ENCODE measurements at regions not wholly inside any gene's neighbourhood (a gene's known extent, or its start where the extent isn't known, plus 50 kb on each side); places are given as distances from the start of the nearest gene placed in this dataset.

DNA sequence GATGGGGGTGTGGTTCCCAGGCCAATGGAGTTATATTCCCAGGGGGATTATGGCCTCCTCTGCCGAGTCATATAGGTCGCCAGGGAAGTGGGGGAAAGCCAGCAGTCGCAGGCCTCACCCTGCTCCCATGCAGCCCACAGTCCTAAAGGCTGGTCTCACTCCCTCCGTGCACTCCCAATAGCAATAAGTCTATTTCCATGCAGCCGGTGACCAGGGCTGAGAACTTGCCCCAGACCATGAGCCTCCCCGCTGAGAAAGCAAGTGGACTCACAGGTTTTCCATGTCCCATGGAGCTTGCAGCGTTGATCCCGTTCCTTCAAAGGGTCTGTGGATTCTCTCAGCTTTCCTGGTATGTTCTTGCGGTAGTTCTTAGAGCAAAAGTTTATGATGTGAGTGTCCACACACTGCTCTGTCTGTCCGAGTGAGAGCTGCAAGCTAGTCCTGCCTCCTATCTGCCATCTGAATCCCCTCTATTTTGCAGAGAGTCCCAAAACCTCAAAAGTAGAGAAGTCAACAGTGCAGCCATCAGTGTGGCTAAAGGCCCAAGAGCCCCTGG lies 81.7 kb upstream of the TMPRSS2 start:
- peaks cover 14% of the 10 kb centered on the region; the same call in 1 of the 2 replicates for H3K27me3 ChIP-seq (ENCODE audit: insufficient read depth, low read length)
- peaks cover 16% of the 10 kb centered on the region; the same call in 1 of the 2 replicates for H3K4me1 ChIP-seq (ENCODE audit: insufficient read depth, low read length)
- H3K9me3 ChIP-seq (ENCODE audit: insufficient read depth, low read depth, low read length), result no peaks in the 10 kb centered on the region
- no peak overlapping the region for H3K9ac ChIP-seq (ENCODE audit: low read depth, low read length)
- H3K36me3 ChIP-seq (ENCODE audit: insufficient read depth, low read depth, low read length), result no peaks in the 10 kb centered on the region
- no peak overlapping the region for H3K27ac ChIP-seq (ENCODE audit: low read length)
- H3K4me3 ChIP-seq (ENCODE audit: low read length), result no peak overlapping the region

DNA sequence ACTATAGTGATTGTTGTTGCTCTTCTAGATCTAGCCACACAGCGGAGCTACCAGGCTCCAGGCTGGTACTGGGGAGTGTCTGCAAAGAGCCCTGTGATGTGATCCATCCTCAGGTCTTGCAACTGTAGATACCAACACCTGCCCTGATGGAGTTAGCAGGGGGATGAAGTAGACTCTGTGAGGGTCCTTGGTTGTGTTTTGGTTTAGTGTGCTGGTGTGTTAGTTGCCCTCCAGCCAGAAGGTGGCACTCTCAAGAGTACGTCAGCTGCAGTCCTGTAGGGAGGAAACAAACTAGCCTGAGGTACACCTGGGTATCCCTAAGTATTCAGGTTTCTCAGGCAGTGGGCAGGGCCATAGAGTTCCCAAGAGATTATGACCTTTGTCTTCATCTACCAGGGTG lies 81.2 kb upstream of the TMPRSS2 start:
- peaks cover 14% of the 10 kb centered on the region; the same call in 1 of the 2 replicates for H3K27me3 ChIP-seq (ENCODE audit: insufficient read depth, low read length)
- no peaks in the 10 kb centered on the region for H3K9me3 ChIP-seq (ENCODE audit: insufficient read depth, low read depth, low read length)
- peaks cover 10% of the 10 kb centered on the region; the same call in 1 of the 2 replicates for H3K4me1 ChIP-seq (ENCODE audit: insufficient read depth, low read length)
- no peak overlapping the region for H3K27ac ChIP-seq (ENCODE audit: low read length)
- no peaks in the 10 kb centered on the region for H3K36me3 ChIP-seq (ENCODE audit: insufficient read depth, low read depth, low read length)
- H3K9ac ChIP-seq (ENCODE audit: low read depth, low read length), result no peak overlapping the region
- no peak overlapping the region for H3K4me3 ChIP-seq (ENCODE audit: low read length)

DNA sequence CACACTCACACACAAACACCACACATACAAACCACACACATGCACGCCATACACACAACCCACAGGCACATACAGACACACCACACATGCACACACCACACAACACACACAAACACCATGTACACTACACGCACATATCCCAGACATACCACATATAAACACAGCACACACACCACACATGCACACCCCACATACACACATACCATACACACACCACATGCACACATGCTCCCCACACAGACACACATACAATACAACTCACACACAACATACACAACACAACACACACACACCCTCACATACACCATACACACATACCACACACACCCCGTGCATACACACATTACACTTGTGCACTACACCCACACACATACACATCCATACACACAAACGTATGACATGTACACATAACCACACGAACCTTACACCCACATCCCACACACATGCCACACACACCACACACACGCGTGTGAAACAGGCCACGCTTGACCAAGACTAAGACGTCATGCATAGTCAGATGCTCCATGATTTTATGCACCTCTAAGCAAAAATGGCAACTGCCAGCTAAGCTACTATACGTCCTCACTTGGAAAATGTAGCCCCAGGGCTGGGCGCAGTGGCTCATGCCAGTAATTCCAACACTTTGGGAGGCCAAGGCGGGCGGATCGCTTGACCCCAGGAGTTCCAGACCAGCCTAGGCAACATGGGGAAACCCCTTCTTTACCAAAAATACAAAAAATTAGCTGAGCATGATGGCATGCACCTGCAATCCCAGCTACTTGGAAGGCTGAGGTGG lies 77.4 kb upstream of the TMPRSS2 start:
- Histone ChIP-seq H3K4me3 (ENCODE audit: low read length) (no peak overlapping the region), H3K4me1 (ENCODE audit: insufficient read depth, low read length) (no peaks in the 10 kb centered on the region), H3K9ac (ENCODE audit: low read depth, low read length) (no peak overlapping the region), H3K27me3 (ENCODE audit: insufficient read depth, low read length) (no peaks in the 10 kb centered on the region), H3K9me3 (ENCODE audit: insufficient read depth, low read depth, low read length) (no peaks in the 10 kb centered on the region), H3K27ac (ENCODE audit: low read length) (no peak overlapping the region), H3K36me3 (ENCODE audit: insufficient read depth, low read depth, low read length) (no peaks in the 10 kb centered on the region)

DNA sequence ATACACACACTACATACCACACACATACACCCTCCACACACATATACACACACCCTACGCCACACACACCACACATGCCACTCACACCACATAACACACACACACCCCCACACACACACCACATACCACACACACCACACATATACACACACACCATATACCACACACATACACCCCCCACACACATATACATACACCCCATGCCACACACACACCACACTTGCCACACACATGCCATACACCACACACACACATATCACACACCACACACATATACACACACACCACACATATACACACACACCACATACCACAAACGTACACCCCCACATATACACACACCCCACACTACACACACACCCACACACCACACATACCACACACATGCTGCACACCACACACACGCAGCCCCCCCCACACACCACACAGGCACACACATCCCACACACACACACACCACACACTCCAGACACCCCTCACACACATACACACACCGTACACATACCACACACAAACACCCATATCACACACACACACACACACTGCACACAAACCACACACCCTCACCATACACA lies 76.7 kb upstream of the TMPRSS2 start:
- Histone ChIP-seq H3K27me3 (ENCODE audit: insufficient read depth, low read length) (no peaks in the 10 kb centered on the region), H3K4me3 (ENCODE audit: low read length) (no peak overlapping the region), H3K4me1 (ENCODE audit: insufficient read depth, low read length) (no peaks in the 10 kb centered on the region), H3K27ac (ENCODE audit: low read length) (no peak overlapping the region), H3K9me3 (ENCODE audit: insufficient read depth, low read depth, low read length) (no peaks in the 10 kb centered on the region), H3K36me3 (ENCODE audit: insufficient read depth, low read depth, low read length) (no peaks in the 10 kb centered on the region), H3K9ac (ENCODE audit: low read depth, low read length) (no peak overlapping the region)

DNA sequence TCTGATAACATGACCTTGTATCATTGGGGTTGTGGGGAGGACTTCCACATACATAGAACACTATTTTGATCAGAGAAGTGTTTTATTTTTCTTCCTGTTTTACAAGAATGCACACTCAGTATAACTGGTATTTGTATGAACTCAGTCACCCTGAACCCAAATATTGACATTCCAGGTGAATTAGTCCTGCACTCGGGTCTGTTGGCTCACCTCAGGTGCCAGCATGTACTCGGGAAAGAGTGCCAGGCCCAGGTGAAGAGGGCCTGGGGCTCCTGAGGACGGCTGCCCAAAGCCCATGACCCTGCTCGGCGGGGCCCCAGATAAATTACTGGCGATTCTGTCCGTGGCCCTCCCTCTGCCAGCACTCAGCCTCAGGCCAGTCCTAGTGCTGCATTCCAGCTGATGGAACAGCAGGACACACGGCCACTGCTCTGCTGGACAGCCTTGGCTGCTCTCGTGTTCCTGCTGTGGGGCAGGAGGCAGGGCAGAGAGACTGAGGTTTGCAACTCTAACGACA lies 75.4 kb upstream of the TMPRSS2 start:
- H3K36me3 ChIP-seq (ENCODE audit: insufficient read depth, low read depth, low read length), result no peaks in the 10 kb centered on the region
- peaks cover 7% of the 10 kb centered on the region; the same call in 1 of the 2 replicates for H3K9me3 ChIP-seq (ENCODE audit: insufficient read depth, low read depth, low read length)
- H3K4me1 ChIP-seq (ENCODE audit: insufficient read depth, low read length), result no peaks in the 10 kb centered on the region
- no peaks in the 10 kb centered on the region for H3K27me3 ChIP-seq (ENCODE audit: insufficient read depth, low read length)
- H3K4me3 ChIP-seq (ENCODE audit: low read length), result no peak overlapping the region
- no peak overlapping the region for H3K9ac ChIP-seq (ENCODE audit: low read depth, low read length)
- H3K27ac ChIP-seq (ENCODE audit: low read length), result no peak overlapping the region

DNA sequence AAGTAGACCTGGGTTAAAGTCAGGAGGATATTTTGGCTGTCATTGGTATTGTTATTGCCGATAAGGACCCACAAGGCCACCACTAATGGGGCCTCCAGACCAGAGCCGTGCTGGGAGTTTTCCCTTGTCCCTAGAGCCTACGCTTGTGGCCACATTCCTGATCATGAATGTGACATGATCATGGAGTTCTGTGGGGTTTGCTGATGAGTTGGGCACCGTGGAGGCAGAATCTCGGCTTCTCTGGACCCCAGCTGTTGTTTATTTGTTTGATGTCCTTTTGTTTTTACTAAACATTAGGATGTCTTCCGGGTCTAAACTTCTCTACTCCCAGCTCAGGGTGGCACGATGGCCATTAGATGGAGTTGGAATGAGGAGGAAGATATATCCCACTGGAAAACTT lies 74.9 kb upstream of the TMPRSS2 start:
- H3K4me1 ChIP-seq (ENCODE audit: insufficient read depth, low read length), result no peaks in the 10 kb centered on the region
- H3K9ac ChIP-seq (ENCODE audit: low read depth, low read length), result no peak overlapping the region
- H3K36me3 ChIP-seq (ENCODE audit: insufficient read depth, low read depth, low read length), result no peaks in the 10 kb centered on the region
- no peak overlapping the region for H3K27ac ChIP-seq (ENCODE audit: low read length)
- peaks cover 11% of the 10 kb centered on the region; the same call in 1 of the 2 replicates for H3K9me3 ChIP-seq (ENCODE audit: insufficient read depth, low read depth, low read length)
- no peaks in the 10 kb centered on the region for H3K27me3 ChIP-seq (ENCODE audit: insufficient read depth, low read length)
- H3K4me3 ChIP-seq (ENCODE audit: low read length), result no peak overlapping the region

DNA sequence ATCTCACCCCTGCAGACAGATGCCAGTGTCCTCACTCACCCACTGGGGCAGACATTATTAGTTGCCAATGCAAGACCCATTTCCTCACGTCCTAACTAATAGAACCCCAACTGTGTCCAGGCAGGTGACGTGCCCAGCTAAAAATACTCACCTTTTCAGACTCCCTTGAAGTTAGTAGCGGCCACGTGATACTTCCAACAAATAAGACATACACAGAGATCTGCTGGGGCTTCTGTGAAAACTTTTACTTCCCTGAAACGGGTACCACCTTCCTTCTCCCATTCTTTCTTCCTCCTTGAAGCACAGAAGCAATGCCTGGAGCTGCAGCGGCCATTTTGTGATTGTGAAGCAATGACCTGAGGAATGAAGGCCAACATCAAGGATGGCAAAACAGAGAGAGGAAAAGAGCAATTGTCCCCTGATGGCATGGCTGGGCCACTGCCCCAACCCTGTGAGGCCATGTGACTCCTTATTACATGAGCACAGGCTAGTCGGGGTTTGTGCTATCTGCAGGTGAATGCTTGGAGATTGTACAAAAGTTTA lies 74.4 kb upstream of the TMPRSS2 start:
- no peaks in the 10 kb centered on the region for H3K36me3 ChIP-seq (ENCODE audit: insufficient read depth, low read depth, low read length)
- no peak overlapping the region for H3K4me3 ChIP-seq (ENCODE audit: low read length)
- H3K9ac ChIP-seq (ENCODE audit: low read depth, low read length), result no peak overlapping the region
- no peak overlapping the region for H3K27ac ChIP-seq (ENCODE audit: low read length)
- no peaks in the 10 kb centered on the region for H3K27me3 ChIP-seq (ENCODE audit: insufficient read depth, low read length)
- peaks cover 15% of the 10 kb centered on the region for H3K9me3 ChIP-seq (ENCODE audit: insufficient read depth, low read depth, low read length)
- H3K4me1 ChIP-seq (ENCODE audit: insufficient read depth, low read length), result no peaks in the 10 kb centered on the region

DNA sequence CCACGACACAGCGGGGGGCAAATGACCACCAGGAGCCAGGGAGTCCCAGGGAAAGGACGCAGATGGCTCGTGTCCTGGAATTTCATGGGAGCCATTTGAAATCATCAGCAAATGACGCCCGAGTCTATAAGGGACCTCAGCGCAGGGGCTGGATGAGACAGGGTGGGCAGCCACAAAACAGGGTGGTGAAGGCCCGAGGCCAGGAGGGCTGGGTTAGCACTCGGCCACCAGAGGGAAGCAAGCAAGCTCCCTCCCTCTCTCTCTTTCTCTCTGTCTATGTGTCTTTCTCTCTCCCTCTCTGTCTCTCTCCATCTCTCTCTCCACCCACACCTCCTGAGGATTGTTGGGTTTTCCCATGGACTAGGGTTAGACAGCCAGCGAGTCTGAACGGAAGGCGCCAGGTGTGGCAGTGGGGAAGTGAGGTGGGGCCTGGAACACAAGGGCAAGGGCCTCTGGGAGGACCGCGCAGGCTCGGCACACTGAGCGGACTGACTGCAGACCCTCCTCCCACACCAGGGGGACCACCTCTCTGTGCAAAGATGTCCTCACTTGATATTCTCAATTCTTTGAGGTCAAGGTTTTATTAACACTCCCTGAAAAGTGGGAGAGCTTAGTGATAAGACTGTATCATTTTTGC lies 73.8 kb upstream of the TMPRSS2 start:
- Histone ChIP-seq H3K4me1 (ENCODE audit: insufficient read depth, low read length) (no peaks in the 10 kb centered on the region), H3K27me3 (ENCODE audit: insufficient read depth, low read length) (no peaks in the 10 kb centered on the region), H3K36me3 (ENCODE audit: insufficient read depth, low read depth, low read length) (no peaks in the 10 kb centered on the region), H3K27ac (ENCODE audit: low read length) (no peak overlapping the region), H3K4me3 (ENCODE audit: low read length) (no peak overlapping the region), H3K9me3 (ENCODE audit: insufficient read depth, low read depth, low read length) (peaks cover 18% of the 10 kb centered on the region), H3K9ac (ENCODE audit: low read depth, low read length) (no peak overlapping the region)

DNA sequence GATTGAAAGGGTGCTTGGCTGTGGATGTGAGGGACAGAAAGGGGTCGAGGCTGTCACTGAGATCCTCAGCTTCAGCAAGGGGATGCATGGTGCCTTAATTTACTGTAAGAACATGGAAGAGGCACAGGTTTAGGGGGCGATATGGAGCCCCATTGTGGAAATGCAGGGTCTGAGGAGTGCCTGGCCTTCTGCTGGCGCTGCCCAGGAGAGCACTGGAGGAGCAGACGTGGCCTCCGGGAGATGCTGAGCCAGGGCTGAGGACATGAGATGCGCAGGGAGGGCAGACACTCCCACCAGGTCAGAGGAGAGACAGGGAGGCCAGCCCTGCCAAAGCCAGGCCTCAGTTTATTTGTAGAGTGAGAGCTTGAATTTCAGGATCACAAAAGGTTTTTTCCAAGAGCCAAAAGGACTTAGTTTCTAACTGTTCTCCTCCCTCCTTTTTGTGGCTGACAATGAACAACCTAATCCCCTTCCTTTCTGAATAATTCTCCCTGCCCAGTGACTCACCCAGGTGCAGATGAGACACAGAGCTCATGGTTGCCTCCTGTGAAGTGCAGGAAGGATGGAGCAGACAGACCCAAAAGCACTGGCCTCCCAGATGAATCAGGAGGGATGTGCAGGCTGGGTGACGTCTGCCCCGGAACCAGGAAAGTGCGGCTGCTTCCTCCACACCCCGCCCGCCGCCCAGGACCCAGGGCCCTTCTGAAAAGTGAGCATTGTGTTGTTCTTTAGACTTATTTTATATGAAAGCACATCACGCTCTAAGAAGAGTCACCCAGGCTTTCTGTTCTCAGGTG lies 73.0 kb upstream of the TMPRSS2 start:
- Histone ChIP-seq H3K36me3 (ENCODE audit: insufficient read depth, low read depth, low read length) (no peaks in the 10 kb centered on the region), H3K9me3 (ENCODE audit: insufficient read depth, low read depth, low read length) (peaks cover 18% of the 10 kb centered on the region), H3K27ac (ENCODE audit: low read length) (no peak overlapping the region), H3K9ac (ENCODE audit: low read depth, low read length) (no peak overlapping the region), H3K4me1 (ENCODE audit: insufficient read depth, low read length) (no peaks in the 10 kb centered on the region), H3K4me3 (ENCODE audit: low read length) (no peak overlapping the region), H3K27me3 (ENCODE audit: insufficient read depth, low read length) (no peaks in the 10 kb centered on the region)

DNA sequence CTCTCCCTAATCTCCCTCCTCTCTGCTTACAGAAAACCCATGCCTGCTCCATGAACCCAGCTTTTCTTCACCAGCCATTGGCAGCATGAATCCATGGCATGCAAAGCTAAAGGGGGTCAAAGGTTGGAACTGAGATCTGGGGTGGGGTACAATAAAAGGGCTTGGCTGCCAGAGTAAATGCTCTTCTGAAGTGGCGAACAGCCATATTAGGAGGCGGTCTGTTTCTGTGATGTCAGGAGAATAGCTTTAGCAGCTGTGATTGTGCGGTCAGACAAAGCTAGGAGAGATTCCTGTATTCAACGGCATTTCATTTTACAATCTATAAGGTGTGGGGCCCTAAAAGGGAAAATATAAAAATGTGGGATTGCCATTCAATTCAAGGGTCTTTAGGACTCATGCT lies 71.7 kb upstream of the TMPRSS2 start:
- no peak overlapping the region for H3K27ac ChIP-seq (ENCODE audit: low read length)
- H3K27me3 ChIP-seq (ENCODE audit: insufficient read depth, low read length), result no peaks in the 10 kb centered on the region
- H3K9me3 ChIP-seq (ENCODE audit: insufficient read depth, low read depth, low read length), result peaks cover 18% of the 10 kb centered on the region
- no peak overlapping the region for H3K4me3 ChIP-seq (ENCODE audit: low read length)
- no peak overlapping the region for H3K9ac ChIP-seq (ENCODE audit: low read depth, low read length)
- no peaks in the 10 kb centered on the region for H3K36me3 ChIP-seq (ENCODE audit: insufficient read depth, low read depth, low read length)
- H3K4me1 ChIP-seq (ENCODE audit: insufficient read depth, low read length), result no peaks in the 10 kb centered on the region

DNA sequence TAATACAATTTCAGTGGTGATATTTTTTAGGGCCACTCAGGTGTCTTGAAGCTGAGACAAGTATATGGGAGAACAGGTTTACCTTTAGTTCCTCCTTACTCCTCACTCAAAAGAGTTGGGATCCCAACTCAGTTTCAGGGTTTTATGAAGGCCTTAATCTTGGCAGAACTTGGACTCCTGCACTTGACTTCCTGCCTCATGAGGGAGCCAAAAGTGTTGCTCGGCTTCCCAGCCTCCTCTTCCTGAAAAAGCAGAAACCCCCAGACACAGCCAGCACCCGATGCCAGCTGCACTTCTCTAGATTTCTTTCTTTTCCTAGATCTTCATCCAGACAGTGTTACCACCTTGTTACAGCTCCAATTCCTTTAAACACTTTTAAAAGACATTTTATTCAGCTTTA lies 70.8 kb upstream of the TMPRSS2 start:
- H3K4me1 ChIP-seq (ENCODE audit: insufficient read depth, low read length), result no peaks in the 10 kb centered on the region
- peaks cover 18% of the 10 kb centered on the region for H3K9me3 ChIP-seq (ENCODE audit: insufficient read depth, low read depth, low read length)
- H3K9ac ChIP-seq (ENCODE audit: low read depth, low read length), result no peak overlapping the region
- H3K4me3 ChIP-seq (ENCODE audit: low read length), result no peak overlapping the region
- no peak overlapping the region for H3K27ac ChIP-seq (ENCODE audit: low read length)
- no peaks in the 10 kb centered on the region for H3K27me3 ChIP-seq (ENCODE audit: insufficient read depth, low read length)
- H3K36me3 ChIP-seq (ENCODE audit: insufficient read depth, low read depth, low read length), result no peaks in the 10 kb centered on the region
